NCI-H1105 treated with DMSO at 0.1 percent for 48 hours (cell line): ENCODE measurements at regions not wholly inside any gene's neighbourhood (a gene's known extent, or its start where the extent isn't known, plus 50 kb on each side); places are given as distances from the start of the nearest gene placed in this dataset.

ENCODE experiments used
- DNase-seq: peaks from one replicate; lab custom pipeline; 2025; lab: John Stamatoyannopoulos, UW

- DNase-seq: no peak
Observed at GRCh38 chr4:4637710-4638109, 95.9 kb upstream of the STX18 start.

- DNase-seq: no peak
Observed at GRCh38 chr4:4633431-4633830, 91.6 kb upstream of the STX18 start.

GRCh38 chr4:4631150-4631549 lies 89.3 kb upstream of the STX18 start:
- no peak for DNase-seq

- no peak for DNase-seq
Observed at GRCh38 chr4:4627906-4628305, 86.1 kb upstream of the STX18 start.

GRCh38 chr4:4627111-4627510 lies 85.3 kb upstream of the STX18 start:
- no peak for DNase-seq

- no peak for DNase-seq
Observed at GRCh38 chr4:4625488-4625887, 83.6 kb upstream of the STX18 start.

- DNase-seq: no peak
Observed at GRCh38 chr4:4624276-4624897, 82.5 kb upstream of the STX18 start.

- DNase-seq: no peak
Observed at GRCh38 chr4:4619821-4620220, 78.0 kb upstream of the STX18 start.

- no peak for DNase-seq
Observed at GRCh38 chr4:4618847-4619246, 77.0 kb upstream of the STX18 start.

GRCh38 chr4:4614925-4615678 lies 73.3 kb upstream of the STX18 start:
- no peak for DNase-seq

- no peak for DNase-seq
Observed at GRCh38 chr4:4613641-4614286, 71.9 kb upstream of the STX18 start.

- DNase-seq: no peak
Observed at GRCh38 chr4:4613126-4613465, 71.2 kb upstream of the STX18 start.

GRCh38 chr4:4610672-4611071 lies 68.8 kb upstream of the STX18 start:
- no peak for DNase-seq

- DNase-seq: no peak
Observed at GRCh38 chr4:4609622-4610334, 67.9 kb upstream of the STX18 start.

- no peak for DNase-seq
Observed at GRCh38 chr4:4608214-4608537, 66.3 kb upstream of the STX18 start.

- DNase-seq: no peak
Observed at GRCh38 chr4:4607336-4608213, 65.7 kb upstream of the STX18 start.

GRCh38 chr4:4606321-4606720 lies 64.5 kb upstream of the STX18 start:
- DNase-seq: no peak

- DNase-seq: no peak
Observed at GRCh38 chr4:4605849-4606248, 64.0 kb upstream of the STX18 start.

- no peak for DNase-seq
Observed at GRCh38 chr4:4603592-4603991, 61.7 kb upstream of the STX18 start.

- no peak for DNase-seq
Observed at GRCh38 chr4:4603067-4603466, 61.2 kb upstream of the STX18 start.

- no peak for DNase-seq
Observed at GRCh38 chr4:4602468-4602867, 60.6 kb upstream of the STX18 start.

- no peak for DNase-seq
Observed at GRCh38 chr4:4601803-4602369, 60.0 kb upstream of the STX18 start.
